ENCODE measurements at regions not wholly inside any gene's neighbourhood (a gene's known extent, or its start where the extent isn't known, plus 50 kb on each side); places are given as distances from the start of the nearest gene placed in this dataset.

- DNase-seq (ENCODE audit: low read depth in 4 of 4, low spot score in 2 of 4), result no peak
Measured at GRCh38 chr2:18753722-18754121, 164.4 kb upstream of the NT5C1B start.

- no peak for DNase-seq (ENCODE audit: low read depth in 4 of 4, low spot score in 2 of 4)
Measured at GRCh38 chr2:18752667-18753422, 163.5 kb upstream of the NT5C1B start.

GRCh38 chr2:18752022-18752493 lies 162.7 kb upstream of the NT5C1B start:
- DNase-seq (ENCODE audit: low read depth in 4 of 4, low spot score in 2 of 4), result no peak

GRCh38 chr2:18750672-18751554 lies 161.5 kb upstream of the NT5C1B start:
- DNase-seq (ENCODE audit: low read depth in 4 of 4, low spot score in 2 of 4), result no peak

GRCh38 chr2:18749912-18750526 lies 160.7 kb upstream of the NT5C1B start:
- DNase-seq (ENCODE audit: low read depth in 4 of 4, low spot score in 2 of 4), result no peak

- no peak for DNase-seq (ENCODE audit: low read depth in 4 of 4, low spot score in 2 of 4)
Measured at GRCh38 chr2:18745431-18746272, 156.3 kb upstream of the NT5C1B start.

GRCh38 chr2:18741895-18742732 lies 152.7 kb upstream of the NT5C1B start:
- no peak for DNase-seq (ENCODE audit: low read depth in 4 of 4, low spot score in 2 of 4)

GRCh38 chr2:18741191-18741590 lies 151.8 kb upstream of the NT5C1B start:
- DNase-seq (ENCODE audit: low read depth in 4 of 4, low spot score in 2 of 4), result no peak

GRCh38 chr2:18740474-18740881 lies 151.1 kb upstream of the NT5C1B start:
- no peak for DNase-seq (ENCODE audit: low read depth in 4 of 4, low spot score in 2 of 4)

GRCh38 chr2:18731666-18732065 lies 142.3 kb upstream of the NT5C1B start:
- no peak for DNase-seq (ENCODE audit: low read depth in 4 of 4, low spot score in 2 of 4)

- no peak for DNase-seq (ENCODE audit: low read depth in 4 of 4, low spot score in 2 of 4)
Measured at GRCh38 chr2:18724371-18725145, 135.2 kb upstream of the NT5C1B start.

GRCh38 chr2:18723219-18723618 lies 133.8 kb upstream of the NT5C1B start:
- DNase-seq (ENCODE audit: low read depth in 4 of 4, low spot score in 2 of 4), result no peak

- no peak for DNase-seq (ENCODE audit: low read depth in 4 of 4, low spot score in 2 of 4)
Measured at GRCh38 chr2:18722101-18722500, 132.7 kb upstream of the NT5C1B start.

- no peak for DNase-seq (ENCODE audit: low read depth in 4 of 4, low spot score in 2 of 4)
Measured at GRCh38 chr2:18721038-18721922, 131.9 kb upstream of the NT5C1B start.

GRCh38 chr2:18719978-18720775 lies 130.8 kb upstream of the NT5C1B start:
- no peak for DNase-seq (ENCODE audit: low read depth in 4 of 4, low spot score in 2 of 4)

- DNase-seq (ENCODE audit: low read depth in 4 of 4, low spot score in 2 of 4), result no peak
Measured at GRCh38 chr2:18708203-18708715, 118.9 kb upstream of the NT5C1B start.

GRCh38 chr2:18706001-18706400 lies 116.6 kb upstream of the NT5C1B start:
- DNase-seq (ENCODE audit: low read depth in 4 of 4, low spot score in 2 of 4), result no peak

Measured in left renal cortex interstitium (tissue), 4 donors.